ENCODE measurements at regions not wholly inside any gene's neighbourhood (a gene's known extent, or its start where the extent isn't known, plus 50 kb on each side); places are given as distances from the start of the nearest gene placed in this dataset.

- DNase-seq, result no peak
These were observed 114.0 kb upstream of the SDK2 start for GRCh38 chr17:73758245-73758644.

GRCh38 chr17:73759324-73759723 is 115.1 kb upstream of the SDK2 start:
- no peak for DNase-seq

- peak; percentile 21 for DNase-seq
These were observed 115.6 kb upstream of the SDK2 start for GRCh38 chr17:73759734-73760438.

- DNase-seq, result no peak
These were observed 116.2 kb upstream of the SDK2 start for GRCh38 chr17:73760439-73760758.

DNA sequence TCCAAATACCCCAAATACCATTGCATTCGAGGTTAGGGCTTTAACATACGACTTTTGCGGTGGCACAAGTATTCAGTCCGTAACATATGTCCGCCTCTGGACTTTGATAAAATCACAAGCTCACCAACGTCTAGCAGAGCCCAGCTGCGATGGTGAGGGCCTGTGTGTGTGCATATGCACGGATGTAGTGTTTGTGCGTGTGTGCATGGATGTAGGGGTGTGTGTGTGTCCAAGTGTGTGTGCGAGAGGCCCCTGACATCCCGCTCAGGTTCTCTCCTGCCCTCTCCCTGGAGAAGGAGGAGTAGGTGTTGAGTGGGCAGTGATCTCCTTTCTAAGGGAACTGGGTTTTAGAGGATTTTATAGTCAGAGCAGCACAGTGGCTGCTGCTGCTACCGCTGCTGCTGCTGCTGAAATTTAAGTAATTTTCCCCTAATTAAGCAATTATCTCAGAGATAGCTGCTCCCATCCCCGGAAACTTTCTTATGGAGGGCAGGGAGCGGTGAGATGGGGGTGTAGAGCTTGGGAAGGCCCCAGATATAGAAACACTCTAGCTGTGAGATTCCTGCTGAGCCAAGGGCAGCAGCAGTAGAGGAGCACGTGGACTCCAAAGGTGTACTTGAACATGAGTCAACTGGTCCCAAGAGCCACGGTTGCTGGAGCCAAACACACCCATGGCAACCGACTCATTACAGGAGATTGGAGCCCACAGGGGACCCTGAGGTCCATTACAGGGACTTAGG is 121.7 kb upstream of the SDK2 start:
- peak; percentile 89 for DNase-seq

GRCh38 chr17:73767696-73768095 is 123.5 kb upstream of the SDK2 start:
- no peak for DNase-seq

- no peak for DNase-seq
These were observed 124.4 kb upstream of the SDK2 start for GRCh38 chr17:73768691-73769090.

GRCh38 chr17:73769479-73769878 is 125.2 kb upstream of the SDK2 start:
- DNase-seq, result no peak

GRCh38 chr17:73770115-73770848 is 126.0 kb upstream of the SDK2 start:
- DNase-seq, result no peak

- no peak for DNase-seq
These were observed 126.6 kb upstream of the SDK2 start for GRCh38 chr17:73770849-73771229.

DNA sequence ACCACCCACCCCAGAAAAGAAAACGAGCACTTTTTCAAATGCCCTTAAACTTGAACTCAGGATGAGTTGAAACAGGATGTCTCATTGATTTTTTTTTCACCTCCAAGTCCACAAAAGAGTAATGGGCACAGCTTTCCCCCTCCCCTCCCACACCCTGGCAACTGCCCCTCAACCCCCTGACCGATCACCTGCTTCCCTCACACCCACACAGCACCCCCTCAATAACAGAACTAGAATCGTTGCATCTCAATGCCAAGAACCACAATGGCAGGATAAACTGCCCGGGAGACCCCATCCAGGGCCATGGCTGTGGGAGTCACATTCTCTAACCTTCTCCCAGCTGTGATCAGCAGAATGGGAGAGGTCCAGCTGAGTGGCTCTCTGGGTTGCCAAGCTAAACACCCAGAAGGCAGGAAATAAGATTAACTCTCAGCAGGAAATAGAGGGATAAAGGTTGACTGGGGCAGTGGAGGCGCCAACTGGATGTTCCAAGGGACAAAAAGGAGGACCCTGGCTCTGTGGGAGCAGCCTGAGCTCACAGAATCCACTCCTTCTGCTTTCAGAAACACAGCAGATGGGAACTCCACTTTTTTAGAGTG is 128.0 kb upstream of the SDK2 start:
- DNase-seq, result no peak

- DNase-seq, result no peak
These were observed 129.5 kb upstream of the SDK2 start for GRCh38 chr17:73773702-73774101.

GRCh38 chr17:73774852-73775251 is 130.6 kb upstream of the SDK2 start:
- no peak for DNase-seq

GRCh38 chr17:73776351-73777130 is 132.3 kb upstream of the SDK2 start:
- DNase-seq, result no peak

- no peak for DNase-seq
These were observed 132.8 kb upstream of the SDK2 start for GRCh38 chr17:73777131-73777449.

- no peak for DNase-seq
These were observed 138.0 kb upstream of the SDK2 start for GRCh38 chr17:73782231-73782630.

DNA sequence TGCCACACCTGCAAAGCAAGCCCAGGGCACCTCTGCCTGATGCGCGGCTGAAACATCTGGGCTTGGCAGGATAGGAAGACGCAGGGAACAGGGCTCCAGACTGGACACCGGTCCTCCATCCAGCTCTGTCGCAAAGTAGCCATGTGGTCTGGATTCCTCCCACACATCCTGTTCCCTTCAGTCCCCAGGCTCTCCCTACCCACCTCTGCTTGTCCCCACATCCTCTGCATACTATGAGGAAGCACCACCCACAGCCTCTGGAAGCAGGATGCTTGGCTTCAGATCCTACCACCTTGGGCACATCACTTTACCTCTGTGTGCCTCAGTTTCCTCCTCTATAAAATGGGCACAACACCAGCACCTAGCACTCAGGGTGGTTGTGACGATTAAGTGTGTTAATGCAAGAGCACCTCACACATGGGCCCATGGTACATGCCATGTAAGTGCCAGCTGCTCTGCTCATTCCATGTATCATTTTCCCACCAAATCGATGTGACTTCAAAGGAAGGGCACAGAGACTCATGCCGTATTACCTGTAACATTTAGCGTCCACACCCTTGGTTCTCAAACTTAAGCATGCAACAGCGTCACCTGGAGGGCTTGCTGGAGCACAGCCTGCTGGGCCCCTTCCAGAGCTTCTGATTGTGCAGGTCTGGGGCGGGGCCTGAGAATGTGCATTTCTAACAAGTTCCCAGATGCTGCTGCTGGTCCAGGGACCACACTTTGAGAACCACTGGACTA is 138.6 kb upstream of the SDK2 start:
- no peak for DNase-seq

DNA sequence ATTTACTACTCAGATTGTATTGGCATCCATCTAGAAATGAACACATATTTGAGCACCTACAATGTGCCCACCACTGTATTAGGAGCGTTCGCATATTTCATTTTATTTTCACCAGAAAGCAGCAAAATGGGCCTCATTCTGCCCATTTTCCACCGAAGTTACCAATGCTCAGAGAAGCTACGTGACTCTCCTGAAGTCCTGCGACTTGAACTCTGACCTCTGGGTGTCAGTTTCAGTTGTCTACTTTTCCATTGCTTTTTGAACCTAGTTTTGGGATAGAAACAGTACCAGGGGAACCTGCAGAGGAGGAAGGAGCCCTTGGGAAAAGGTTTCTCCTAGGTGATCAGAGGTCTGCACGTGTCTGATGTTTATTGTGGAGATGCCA is 139.1 kb upstream of the SDK2 start:
- no peak for DNase-seq

DNA sequence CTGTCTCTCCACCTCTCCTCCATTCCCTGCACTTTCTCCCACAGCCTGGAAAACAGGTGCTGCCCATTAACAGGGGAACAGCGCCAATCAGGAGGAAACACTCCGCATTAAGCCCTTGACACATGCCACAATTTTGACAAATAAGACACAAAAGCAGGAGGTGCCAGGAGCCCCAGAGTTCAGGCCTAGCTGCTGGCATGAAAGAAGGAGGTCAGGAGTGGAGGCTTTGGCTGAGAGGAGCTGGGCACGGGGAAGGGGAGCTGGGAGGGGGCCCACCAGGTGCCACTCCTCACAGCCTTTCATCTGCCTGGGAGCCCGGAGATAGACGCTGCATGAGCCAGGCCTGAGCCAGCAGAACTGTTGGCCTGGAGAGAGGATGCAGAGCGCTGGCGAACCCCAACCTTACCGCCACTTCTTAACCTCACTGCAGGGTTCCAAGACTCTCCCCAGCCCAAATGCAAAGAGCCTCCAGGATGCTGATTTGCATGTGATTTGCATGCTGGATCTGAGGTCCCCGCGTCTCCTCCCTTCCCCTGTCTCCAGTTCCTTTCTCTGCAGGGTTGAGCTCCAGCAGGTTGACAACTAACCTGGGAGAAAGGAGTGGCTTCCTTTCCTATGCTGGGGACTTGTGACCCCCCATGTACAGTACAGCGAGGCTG is 139.8 kb upstream of the SDK2 start:
- DNase-seq, result no peak

DNA sequence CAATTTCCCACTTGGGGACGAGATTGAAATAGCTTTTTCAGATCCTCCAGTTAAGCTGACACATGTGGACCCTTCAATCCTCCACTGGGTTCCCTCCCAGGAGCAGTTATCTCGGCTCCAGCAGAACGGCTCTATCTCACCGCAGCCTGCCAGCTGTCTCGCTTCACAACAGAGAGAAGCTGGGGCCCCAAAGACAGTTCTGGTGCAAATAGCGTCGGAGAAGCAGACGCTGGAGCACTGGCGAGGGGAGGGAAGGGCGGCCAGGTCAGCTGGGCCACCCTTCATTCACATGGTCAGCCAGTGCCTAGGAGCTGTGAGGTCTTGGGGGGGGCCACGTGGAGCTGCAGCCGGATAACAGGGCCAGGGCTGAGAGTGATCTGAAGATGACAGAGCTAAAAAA is 141.3 kb upstream of the SDK2 start:
- DNase-seq, result no peak

- no peak for DNase-seq
These were observed 141.9 kb upstream of the SDK2 start for GRCh38 chr17:73785958-73786743.

Data from NCI-H187 treated with DMSO at 0.1 percent for 48 hours (cell line).